ENCODE measurements at regions not wholly inside any gene's neighbourhood (a gene's known extent, or its start where the extent isn't known, plus 50 kb on each side); places are given as distances from the start of the nearest gene placed in this dataset.

- TF ChIP-seq CTCF (conservative IDR thresholded peaks at IDR 0.05 in 1 of 2, IDR thresholded peaks at IDR 0.05 in 1 of 2; ENCODE audit: low read depth in 1 of 2, low read length in 2 of 2): no peak
- TF ChIP-seq EZH2 (IDR thresholded peaks at IDR 0.05; ENCODE audit: low read length, missing control alignments): no peak
Measured at GRCh38 chrX:107560980-107561379, 67.3 kb upstream of the PRPS1 start.

All from fibroblast of lung (primary cell).